ENCODE measurements at regions not wholly inside any gene's neighbourhood (a gene's known extent, or its start where the extent isn't known, plus 50 kb on each side); places are given as distances from the start of the nearest gene placed in this dataset.

- TF ChIP-seq POLR2AphosphoS5 (IDR thresholded peaks at IDR 0.05) (no peak), POLR2A (IDR thresholded peaks at IDR 0.05) (no peak)
Measured at GRCh38 chr3:31142139-31142538, 247.7 kb upstream of the GADL1 start.

Data from stomach (tissue), 4 donors.